Endodermal cell (in vitro differentiated cells): ENCODE measurements at regions not wholly inside any gene's neighbourhood (a gene's known extent, or its start where the extent isn't known, plus 50 kb on each side); places are given as distances from the start of the nearest gene placed in this dataset.

Experiments used
- DNase-seq: peaks from one replicate; pipeline ENCODE4 v3.0.0-alpha.2; 2017
- H3K27ac ChIP-seq: 2 replicates; pipeline ENCODE4 v1.5.1; 2013; ENCODE audit warnings: mild to moderate bottlenecking, low read depth, low read length, moderate library complexity
- H3K27me3 ChIP-seq: 2 replicates; pipeline ENCODE4 v1.6.1; 2013; ENCODE audit warnings: mild to moderate bottlenecking, low read length, moderate library complexity; ENCODE audit not compliant: insufficient read depth, control insufficient read depth, poor library complexity, severe bottlenecking
- H3K36me3 ChIP-seq: 2 replicates; pipeline ENCODE4 v1.7.0; 2013; ENCODE audit warnings: mild to moderate bottlenecking, low read length, moderate library complexity; ENCODE audit not compliant: control insufficient read depth, insufficient read depth
- H3K4me1 ChIP-seq: one replicate; pipeline ENCODE4 v1.7.0; 2013; ENCODE audit warnings: low read length; ENCODE audit not compliant: control insufficient read depth, insufficient read depth
- H3K4me3 ChIP-seq: 2 replicates; pipeline ENCODE4 v1.5.1; 2013; ENCODE audit warnings: mild to moderate bottlenecking, low read length, moderate library complexity
- H3K9ac ChIP-seq: 2 replicates; pipeline ENCODE4 v1.6.1; 2013; ENCODE audit warnings: mild to moderate bottlenecking, low read length, moderate library complexity; ENCODE audit not compliant: poor library complexity, severe bottlenecking; ENCODE audit errors: extremely low read depth
- H3K9me3 ChIP-seq: 2 replicates; pipeline ENCODE4 v1.6.1; 2013; ENCODE audit warnings: mild to moderate bottlenecking, low read length, moderate library complexity; ENCODE audit not compliant: control insufficient read depth
- H3K27ac Mint-ChIP-seq: 2 replicates; pipeline ENCODE4 v1.8.0; 2020; ENCODE audit warnings: mixed read lengths
- H3K27me3 Mint-ChIP-seq: 2 replicates; pipeline ENCODE4 v1.8.0; 2021; ENCODE audit warnings: mild to moderate bottlenecking, mixed read lengths; ENCODE audit not compliant: insufficient read depth
- H3K36me3 Mint-ChIP-seq: 2 replicates; pipeline ENCODE4 v1.8.0; 2020; ENCODE audit warnings: low read depth, mixed read lengths
- H3K4me1 Mint-ChIP-seq: 2 replicates; pipeline ENCODE4 v1.8.0; 2020; ENCODE audit warnings: mixed read lengths
- H3K4me3 Mint-ChIP-seq: 2 replicates; pipeline ENCODE4 v1.8.0; 2020; ENCODE audit warnings: mild to moderate bottlenecking, moderate library complexity, mixed read lengths
- H3K9me3 Mint-ChIP-seq: 2 replicates; pipeline ENCODE4 v1.8.0; 2020; ENCODE audit warnings: mild to moderate bottlenecking, mixed read lengths
- WGBS, 2 experiments: methylation state at CpG; one replicate each; pipeline versions ENCODE4 v1.1.5 to v1.1.7; 2013; ENCODE audit warnings: missing lambda C conversion rate in 2 of 2, mixed read lengths in 1 of 2; ENCODE audit not compliant: insufficient coverage in 1 of 2, insufficient read length in 1 of 2; 5-methylcytosine and 5-hydroxymethylcytosine counted together
- TF ChIP-seq, protein P1 (sequence below): fragments of 200-600 bp; sonication (generic); conservative IDR thresholded peaks from 2 replicates; pipeline ENCODE4 v1.5.0; 2021; ENCODE audit warnings: antibody characterized with exemption, mild to moderate bottlenecking

DNA sequence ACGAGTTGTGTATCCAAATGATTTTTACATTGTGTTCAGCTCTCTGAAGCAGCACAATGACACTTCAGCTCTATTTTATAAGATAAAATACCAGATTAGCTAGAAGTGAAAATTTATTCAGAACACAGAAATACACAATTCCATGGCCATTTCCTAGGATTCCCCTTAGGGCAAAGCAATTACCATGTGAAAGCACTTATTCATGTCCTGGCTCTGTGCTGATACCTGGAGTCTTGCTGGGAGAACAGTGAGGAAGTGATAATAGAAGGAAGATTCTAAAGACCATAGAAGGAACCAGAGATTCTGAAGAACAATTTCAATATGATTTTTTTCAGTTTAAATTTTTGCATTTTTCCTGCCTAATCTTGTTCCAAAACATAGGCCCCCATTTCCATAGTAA is 657.4 kb upstream of the ZWINT start:
- H3K27me3 Mint-ChIP-seq: peaks cover 2% of the 10 kb centered on the region
- Histone ChIP-seq H3K27ac (no peak overlapping the region), H3K4me3 (peak overlapping the region; percentile 69), H3K9ac (no peak overlapping the region), H3K4me1 (peaks cover 6% of the 10 kb centered on the region), H3K36me3 (no peaks in the 10 kb centered on the region), H3K9me3 (peaks cover 41% of the 10 kb centered on the region), H3K27me3 (no peaks in the 10 kb centered on the region)
- 100% methylated on average over 1 of the region's 1 CpG; no CpG with 5 or more reads in 1 of the 2 experiments for WGBS, 2 experiments
- peaks cover 8% of the 10 kb centered on the region for H3K36me3 Mint-ChIP-seq
- peaks cover 13% of the 10 kb centered on the region for H3K4me1 Mint-ChIP-seq
- peak overlapping the region; percentile 12 for H3K27ac Mint-ChIP-seq
- DNase-seq: no peak
- H3K4me3 Mint-ChIP-seq: no peak overlapping the region
- TF ChIP-seq, protein P1, sequence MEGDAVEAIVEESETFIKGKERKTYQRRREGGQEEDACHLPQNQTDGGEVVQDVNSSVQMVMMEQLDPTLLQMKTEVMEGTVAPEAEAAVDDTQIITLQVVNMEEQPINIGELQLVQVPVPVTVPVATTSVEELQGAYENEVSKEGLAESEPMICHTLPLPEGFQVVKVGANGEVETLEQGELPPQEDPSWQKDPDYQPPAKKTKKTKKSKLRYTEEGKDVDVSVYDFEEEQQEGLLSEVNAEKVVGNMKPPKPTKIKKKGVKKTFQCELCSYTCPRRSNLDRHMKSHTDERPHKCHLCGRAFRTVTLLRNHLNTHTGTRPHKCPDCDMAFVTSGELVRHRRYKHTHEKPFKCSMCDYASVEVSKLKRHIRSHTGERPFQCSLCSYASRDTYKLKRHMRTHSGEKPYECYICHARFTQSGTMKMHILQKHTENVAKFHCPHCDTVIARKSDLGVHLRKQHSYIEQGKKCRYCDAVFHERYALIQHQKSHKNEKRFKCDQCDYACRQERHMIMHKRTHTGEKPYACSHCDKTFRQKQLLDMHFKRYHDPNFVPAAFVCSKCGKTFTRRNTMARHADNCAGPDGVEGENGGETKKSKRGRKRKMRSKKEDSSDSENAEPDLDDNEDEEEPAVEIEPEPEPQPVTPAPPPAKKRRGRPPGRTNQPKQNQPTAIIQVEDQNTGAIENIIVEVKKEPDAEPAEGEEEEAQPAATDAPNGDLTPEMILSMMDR: no peak
- H3K9me3 Mint-ChIP-seq: peaks cover 22% of the 10 kb centered on the region

DNA sequence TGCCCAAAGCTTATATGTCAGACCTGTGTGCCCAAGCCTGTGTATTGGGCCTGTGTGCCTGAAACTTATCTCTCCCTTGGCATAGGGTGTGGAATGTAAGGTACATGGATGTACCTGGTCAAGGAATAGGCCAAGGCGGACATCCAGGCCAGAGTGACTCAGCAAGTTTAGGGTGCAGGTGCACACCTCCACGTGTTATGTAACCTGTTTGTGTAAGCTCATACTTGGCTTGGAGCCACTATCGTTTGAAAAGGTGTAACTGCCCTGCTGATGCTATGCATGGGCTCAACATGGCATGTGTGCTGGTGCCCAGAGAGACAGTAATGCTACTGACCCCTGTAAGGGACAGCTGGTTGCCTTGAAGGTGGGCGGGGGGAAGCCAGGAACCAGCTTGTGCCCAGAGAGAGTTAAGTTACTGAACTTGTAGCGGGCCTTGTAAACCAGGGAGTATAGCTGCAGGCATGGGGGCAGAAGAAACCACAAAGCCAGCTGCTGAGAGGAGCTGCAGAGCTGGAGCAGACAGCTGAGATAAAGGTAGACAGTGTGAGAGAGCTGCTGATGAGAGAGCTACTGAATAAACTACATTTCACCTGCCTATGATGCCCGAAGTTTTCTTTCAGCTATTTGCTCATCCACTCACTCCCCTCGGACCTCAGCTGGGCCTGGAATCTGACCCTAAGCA is 656.4 kb upstream of the ZWINT start:
- WGBS, 2 experiments: 85 to 86% methylated on average over 5 to 7 of the region's 7 CpGs
- peak; percentile 46 for DNase-seq
- peaks cover 13% of the 10 kb centered on the region for H3K4me1 Mint-ChIP-seq
- peak overlapping the region; percentile 69 for H3K4me3 ChIP-seq
- H3K27me3 Mint-ChIP-seq: peaks cover 2% of the 10 kb centered on the region
- peaks cover 22% of the 10 kb centered on the region for H3K9me3 Mint-ChIP-seq
- peaks cover 8% of the 10 kb centered on the region for H3K36me3 Mint-ChIP-seq
- H3K27me3 ChIP-seq: no peaks in the 10 kb centered on the region
- H3K27ac ChIP-seq: no peak overlapping the region
- H3K4me1 ChIP-seq: peaks cover 6% of the 10 kb centered on the region
- H3K4me3 Mint-ChIP-seq: no peak overlapping the region
- H3K27ac Mint-ChIP-seq: peak overlapping the region; percentile 48
- no peaks in the 10 kb centered on the region for H3K36me3 ChIP-seq
- H3K9ac ChIP-seq: no peak overlapping the region
- TF ChIP-seq, protein P1: no peak
- peaks cover 41% of the 10 kb centered on the region for H3K9me3 ChIP-seq

DNA sequence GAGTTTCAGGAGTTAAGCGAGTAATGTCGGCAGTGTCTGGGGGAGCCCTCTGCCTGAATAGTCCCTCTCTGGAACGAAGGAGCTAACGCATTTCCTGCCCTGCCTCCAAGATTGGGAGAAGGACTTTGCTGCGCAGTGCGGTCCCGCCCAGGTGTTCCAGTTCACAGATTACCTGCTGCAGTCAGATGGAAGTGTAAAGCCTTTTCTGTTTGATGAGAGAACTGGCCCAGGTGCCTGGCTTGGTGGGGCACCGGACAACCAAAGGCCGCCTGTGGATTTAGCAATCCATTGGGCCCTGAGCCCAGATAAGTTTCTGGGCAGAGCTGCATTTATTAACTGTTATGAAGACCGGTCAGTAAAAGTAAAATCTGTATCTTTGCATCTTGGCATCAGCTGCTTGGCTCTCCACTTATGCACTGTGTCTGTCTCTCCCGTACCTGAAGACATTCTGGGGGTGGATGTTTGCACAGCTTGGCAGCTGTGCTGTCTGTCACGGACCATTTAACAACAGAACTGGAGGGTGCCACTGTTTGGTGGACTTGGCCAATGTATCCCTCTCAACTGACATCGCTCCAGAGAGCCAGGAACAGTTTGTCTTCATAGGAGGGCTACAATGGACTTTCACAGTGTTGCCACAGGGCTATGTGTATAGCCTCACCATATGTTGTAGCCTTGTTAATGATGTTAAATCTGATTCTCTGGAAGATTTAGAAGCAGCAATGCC is 654.7 kb upstream of the ZWINT start:
- H3K27me3 Mint-ChIP-seq: peaks cover 2% of the 10 kb centered on the region
- TF ChIP-seq, protein P1: no peak
- peaks cover 13% of the 10 kb centered on the region for H3K4me1 Mint-ChIP-seq
- H3K36me3 Mint-ChIP-seq: peaks cover 8% of the 10 kb centered on the region
- H3K36me3 ChIP-seq: no peaks in the 10 kb centered on the region
- no peak overlapping the region for H3K4me3 Mint-ChIP-seq
- H3K9me3 ChIP-seq: peaks cover 41% of the 10 kb centered on the region
- no peaks in the 10 kb centered on the region for H3K27me3 ChIP-seq
- DNase-seq: no peak
- no peak overlapping the region for H3K9ac ChIP-seq
- H3K27ac Mint-ChIP-seq: no peak overlapping the region
- H3K4me1 ChIP-seq: peaks cover 6% of the 10 kb centered on the region
- H3K27ac ChIP-seq: no peak overlapping the region
- WGBS, 2 experiments: 95 to 96% methylated on average over 9 to 13 of the region's 13 CpGs
- H3K4me3 ChIP-seq: no peak overlapping the region
- peaks cover 22% of the 10 kb centered on the region for H3K9me3 Mint-ChIP-seq
